IMR-90 (cell line): ENCODE measurements at regions not wholly inside any gene's neighbourhood (a gene's known extent, or its start where the extent isn't known, plus 50 kb on each side); places are given as distances from the start of the nearest gene placed in this dataset.

Experiments
- ATAC-seq: fragments of 200-7000 bp; cut with Tn5 transposase; 2 replicates; pipeline ENCODE4 v1.9.1; 2020; ENCODE audit warnings: low read depth, mild to moderate bottlenecking, moderate library complexity
- BruUV-seq: library from RNA; stranded (reverse); fragments of 400-500 nt; replicated peaks from 2 replicates; lab custom pipeline; 2021; lab: Mats Ljungman, UMichigan
- CTCF ChIA-PET: fragments of 300-600 bp; formaldehyde crosslinking; extraction: SDS; loops from one replicate; lab custom pipeline; 2021; ENCODE audit warnings: antibody characterized with exemption; lab: Yijun Ruan, JAX
- POLR2A ChIA-PET: fragments of 300-600 bp; sonication (Branson Sonifier 250); formaldehyde crosslinking; loops from one replicate; lab custom pipeline; 2022; ENCODE audit warnings: antibody characterized with exemption; ENCODE audit not compliant: unreplicated experiment; lab: Charles Lee
- DNase-seq: peaks from one replicate; pipeline ENCODE4 v3.0.0; 2013
- H2AFZ ChIP-seq: replicated peaks from 2 replicates; pipeline ENCODE3; 2013; ENCODE audit warnings: low read length, mild to moderate bottlenecking; ENCODE audit not compliant: poor library complexity
- H2AK5ac ChIP-seq: 2 replicates; pipeline ENCODE4 v1.6.1; 2013; ENCODE audit warnings: low read depth, low read length, inconsistent platforms
- H2AK9ac ChIP-seq: replicated peaks from 2 replicates; pipeline ENCODE3; 2013; ENCODE audit warnings: mild to moderate bottlenecking, low read depth, low read length, moderate library complexity; ENCODE audit not compliant: poor library complexity
- H2BK120ac ChIP-seq: 2 replicates; pipeline ENCODE4 v1.6.1; 2013; ENCODE audit warnings: low read depth, low read length, inconsistent platforms
- H2BK15ac ChIP-seq: 3 replicates; pipeline ENCODE4 v1.6.1; 2013; ENCODE audit warnings: low read depth, low read length, inconsistent platforms
- H2BK20ac ChIP-seq: 2 replicates; pipeline ENCODE4 v1.6.1; 2013; ENCODE audit warnings: low read depth, mild to moderate bottlenecking, inconsistent platforms, low read length, moderate library complexity
- H2BK5ac ChIP-seq: 2 replicates; pipeline ENCODE4 v1.6.1; 2013; ENCODE audit warnings: mild to moderate bottlenecking, low read depth, low read length, inconsistent platforms; ENCODE audit not compliant: poor library complexity, severe bottlenecking
- H3K14ac ChIP-seq: replicated peaks from 2 replicates; pipeline ENCODE4 v1.6.1; 2013; ENCODE audit warnings: low read depth, low read length, inconsistent platforms
- H3K18ac ChIP-seq: 2 replicates; pipeline ENCODE4 v1.6.1; 2013; ENCODE audit warnings: low read depth, low read length, control low read depth
- H3K23ac ChIP-seq: 2 replicates; pipeline ENCODE4 v1.6.1; 2013; ENCODE audit warnings: low read depth, low read length, inconsistent platforms
- H3K27ac ChIP-seq: 2 replicates; pipeline ENCODE4 v1.5.1; 2013; ENCODE audit warnings: mild to moderate bottlenecking, control low read depth, low read length; ENCODE audit not compliant: insufficient read depth
- H3K27me3 ChIP-seq: 2 replicates; pipeline ENCODE4 v1.6.1; 2013; ENCODE audit warnings: low read length; ENCODE audit not compliant: control insufficient read depth, insufficient read depth
- H3K36me3 ChIP-seq: 2 replicates; pipeline ENCODE4 v1.6.1; 2013; ENCODE audit warnings: low read length, mixed read lengths; ENCODE audit not compliant: control insufficient read depth, insufficient read depth
- H3K4ac ChIP-seq: 2 replicates; pipeline ENCODE4 v1.6.1; 2013; ENCODE audit warnings: low read depth, low read length, inconsistent platforms
- H3K4me1 ChIP-seq: 2 replicates; pipeline ENCODE4 v1.6.1; 2013; ENCODE audit warnings: low read length, mixed read lengths; ENCODE audit not compliant: control insufficient read depth, insufficient read depth
- H3K4me2 ChIP-seq: 2 replicates; pipeline ENCODE4 v1.6.1; 2013; ENCODE audit warnings: low read depth, mild to moderate bottlenecking, control low read depth, low read length, moderate library complexity
- H3K4me3 ChIP-seq: 2 replicates; pipeline ENCODE4 v1.5.1; 2013; ENCODE audit warnings: low read depth, mild to moderate bottlenecking, control low read depth, low read length, moderate library complexity; ENCODE audit not compliant: insufficient read depth
- H3K56ac ChIP-seq: 2 replicates; pipeline ENCODE4 v1.6.1; 2013; ENCODE audit warnings: low read length, inconsistent platforms; ENCODE audit not compliant: insufficient read depth; ENCODE audit errors: extremely low read depth
- H3K79me1 ChIP-seq, 2 experiments: 2 replicates each; pipeline ENCODE4 v1.6.1; 2013; ENCODE audit warnings: low read length in 2 of 2, inconsistent platforms in 1 of 2, low read depth in 1 of 2
- H3K9ac ChIP-seq: 2 replicates; pipeline ENCODE4 v1.6.1; 2013; ENCODE audit warnings: low read depth, low read length, control low read depth
- H3K9me1 ChIP-seq: 2 replicates; pipeline ENCODE4 v1.6.1; 2013; ENCODE audit warnings: low read length, inconsistent platforms; ENCODE audit not compliant: insufficient read depth
- H3K9me3 ChIP-seq: 2 replicates; pipeline ENCODE4 v1.6.1; 2013; ENCODE audit warnings: low read length; ENCODE audit not compliant: control insufficient read depth, insufficient read depth
- H4K20me1 ChIP-seq: 2 replicates; pipeline ENCODE4 v1.6.1; 2013; ENCODE audit warnings: low read length, inconsistent platforms; ENCODE audit not compliant: insufficient read depth
- H4K5ac ChIP-seq: 2 replicates; pipeline ENCODE4 v1.6.1; 2013; ENCODE audit warnings: mild to moderate bottlenecking, low read depth, low read length, control low read depth
- H4K8ac ChIP-seq, 2 experiments: 2 replicates each; pipeline ENCODE4 v1.6.1; 2013; ENCODE audit warnings: low read depth in 2 of 2, low read length in 2 of 2, control low read depth in 1 of 2, inconsistent platforms in 1 of 2
- H4K91ac ChIP-seq: 2 replicates; pipeline ENCODE4 v1.6.1; 2013; ENCODE audit warnings: low read depth, low read length, inconsistent platforms; ENCODE audit not compliant: insufficient read depth
- BHLHE40 ChIP-seq: fragments of 150-350 bp; IDR thresholded peaks from 2 replicates; pipeline ENCODE4 v1.6.1; 2016; ENCODE audit warnings: mild to moderate bottlenecking, low read depth, low read length
- CEBPB ChIP-seq: IDR thresholded peaks from 2 replicates; pipeline ENCODE4 v1.6.1; 2012; ENCODE audit warnings: low read depth, low read length, improper control_type of control experiment
- CHD1 ChIP-seq: IDR thresholded peaks from 2 replicates; pipeline ENCODE4 v1.6.1; 2012; ENCODE audit warnings: low read depth, low read length, improper control_type of control experiment
- CTCF ChIP-seq: conservative IDR thresholded peaks from 2 replicates; pipeline ENCODE4 v1.5.1; 2012; ENCODE audit warnings: mild to moderate bottlenecking, low read depth, low read length, improper control_type of control experiment
- ELK1 ChIP-seq: fragments of 150-350 bp; IDR thresholded peaks from 2 replicates; pipeline ENCODE4 v1.6.1; 2016; ENCODE audit warnings: low read depth, mild to moderate bottlenecking, low read length, moderate library complexity, borderline replicate concordance
- FOS ChIP-seq: fragments of 150-350 bp; IDR thresholded peaks from 2 replicates; pipeline ENCODE4 v1.6.1; 2016; ENCODE audit warnings: low read depth, low read length
- MAFK ChIP-seq: IDR thresholded peaks from 2 replicates; pipeline ENCODE4 v1.6.1; 2012; ENCODE audit warnings: low read depth, low read length, improper control_type of control experiment
- MAZ ChIP-seq: IDR thresholded peaks from 2 replicates; pipeline ENCODE4 v1.6.1; 2012; ENCODE audit warnings: low read depth, mild to moderate bottlenecking, low read length, improper control_type of control experiment, moderate library complexity, borderline replicate concordance
- MXI1 ChIP-seq: IDR thresholded peaks from 2 replicates; pipeline ENCODE4 v1.6.1; 2012; ENCODE audit warnings: low read depth, mild to moderate bottlenecking, low read length, moderate library complexity, borderline replicate concordance
- NFE2L2 ChIP-seq: fragments of 150-350 bp; IDR thresholded peaks from 2 replicates; pipeline ENCODE4 v1.6.1; 2016; ENCODE audit warnings: low read depth, mild to moderate bottlenecking, low read length
- POLR2A ChIP-seq: IDR thresholded peaks from 2 replicates; pipeline ENCODE4 v1.6.1; 2012; ENCODE audit warnings: mild to moderate bottlenecking, low read depth, low read length
- RAD21 ChIP-seq: IDR thresholded peaks from 2 replicates; pipeline ENCODE4 v1.6.1; 2012; ENCODE audit warnings: low read length, improper control_type of control experiment
- RCOR1 ChIP-seq: IDR thresholded peaks from 2 replicates; pipeline ENCODE4 v1.6.1; 2012; ENCODE audit warnings: mild to moderate bottlenecking, low read length, improper control_type of control experiment; ENCODE audit not compliant: insufficient replicate concordance
- RFX5 ChIP-seq: IDR thresholded peaks from 2 replicates; pipeline ENCODE4 v1.8.0; 2012; ENCODE audit warnings: low read depth, mild to moderate bottlenecking, low read length, moderate library complexity
- SMC3 ChIP-seq: fragments of 150-350 bp; IDR thresholded peaks from 2 replicates; pipeline ENCODE4 v1.6.1; 2016; ENCODE audit warnings: low read depth, mild to moderate bottlenecking, antibody characterized with exemption, low read length, moderate library complexity
- USF2 ChIP-seq: fragments of 150-350 bp; IDR thresholded peaks from 2 replicates; pipeline ENCODE4 v1.6.1; 2017; ENCODE audit warnings: mild to moderate bottlenecking, antibody characterized with exemption, low read length, low read depth
- WGBS, 2 experiments: methylation state at CpG; one replicate each; pipeline versions ENCODE4 v1.1.5 to v1.1.7; 2013; ENCODE audit warnings: missing lambda C conversion rate in 2 of 2; ENCODE audit not compliant: insufficient read length in 1 of 2; ENCODE audit errors: extremely low coverage in 2 of 2; 5-methylcytosine and 5-hydroxymethylcytosine counted together
- dilution Hi-C: fragments of 300-500 bp; cut with HindIII; formaldehyde crosslinking; loops from one replicate; pipeline ENCODE4 v1.14.3; 2018; ENCODE audit warnings: low sequenced_read_pairs; ENCODE audit not compliant: unreplicated experiment
- in situ Hi-C: fragments of 300-500 bp; cut with MboI; formaldehyde crosslinking; loops from 3 replicates; pipeline ENCODE4 v1.14.3; 2019; ENCODE audit warnings: low sequenced_read_pairs, inconsistent platforms, mixed read lengths
- intact Hi-C: fragments of 100-400 bp; cut with micrococcal nuclease; formaldehyde crosslinking; loops from 2 replicates; pipeline ENCODE4 v1.10.0; 2022

GRCh38 chr16:52603015-52603414 lies 56.1 kb upstream of the TOX3 start:
- BruUV-seq, result no TSS peak

More at GRCh38 chr16:52603015-52603414, 56.1 kb upstream of the TOX3 start:
- ChIA-PET POLR2A (no interaction called here), CTCF (no interaction called here)
- Histone ChIP-seq H3K23ac (no peak overlapping the region), H3K27me3 (no peaks in the 10 kb centered on the region), H3K4me1 (no peaks in the 10 kb centered on the region), H2BK120ac (no peak overlapping the region), H2AK5ac (no peak overlapping the region), H3K14ac (no peak overlapping the region), H3K18ac (no peak overlapping the region), H3K4me2 (no peak overlapping the region), H2AFZ (no peak overlapping the region), H3K56ac (no peak overlapping the region), H3K79me1 (no peaks in the 10 kb centered on the region), H3K36me3 (no peaks in the 10 kb centered on the region), H3K9me1 (no peaks in the 10 kb centered on the region), H3K27ac (no peak overlapping the region), H4K5ac (no peak overlapping the region), H2BK5ac (no peak overlapping the region), H4K8ac (no peak overlapping the region), H3K9ac (no peak overlapping the region), H3K4ac (no peak overlapping the region), H3K9me3 (peaks cover 8% of the 10 kb centered on the region; the same call in 1 of the 2 replicates), H4K91ac (no peak overlapping the region), H2AK9ac (no peak overlapping the region), H2BK15ac (no peak overlapping the region), H3K4me3 (no peak overlapping the region), H4K20me1 (no peaks in the 10 kb centered on the region), H2BK20ac (no peak overlapping the region)
- DNase-seq (no peak), ATAC-seq (no peak)
- in situ Hi-C loops (no loop called here), dilution Hi-C loops (no loop called here), intact Hi-C loops (no loop called here)
- TF ChIP-seq BHLHE40, result no peak
- no peak for TF ChIP-seq MAFK
- TF ChIP-seq RCOR1, result no peak
- no peak for TF ChIP-seq NFE2L2
- TF ChIP-seq POLR2A, result no peak
- TF ChIP-seq FOS, result no peak
- TF ChIP-seq CTCF, result no peak
- no peak for TF ChIP-seq ELK1
- TF ChIP-seq RAD21, result no peak
- no peak for TF ChIP-seq SMC3
- TF ChIP-seq USF2, result no peak
- no peak for TF ChIP-seq RFX5
- no peak for TF ChIP-seq MAZ
- no peak for TF ChIP-seq CEBPB
- no peak for TF ChIP-seq MXI1
- TF ChIP-seq CHD1, result no peak
- 13% methylated on average over 1 of the region's 1 CpG; no CpG with 5 or more reads in 1 of the 2 experiments for WGBS, 2 experiments
